ENCODE measurements at regions not wholly inside any gene's neighbourhood (a gene's known extent, or its start where the extent isn't known, plus 50 kb on each side); places are given as distances from the start of the nearest gene placed in this dataset.

DNA sequence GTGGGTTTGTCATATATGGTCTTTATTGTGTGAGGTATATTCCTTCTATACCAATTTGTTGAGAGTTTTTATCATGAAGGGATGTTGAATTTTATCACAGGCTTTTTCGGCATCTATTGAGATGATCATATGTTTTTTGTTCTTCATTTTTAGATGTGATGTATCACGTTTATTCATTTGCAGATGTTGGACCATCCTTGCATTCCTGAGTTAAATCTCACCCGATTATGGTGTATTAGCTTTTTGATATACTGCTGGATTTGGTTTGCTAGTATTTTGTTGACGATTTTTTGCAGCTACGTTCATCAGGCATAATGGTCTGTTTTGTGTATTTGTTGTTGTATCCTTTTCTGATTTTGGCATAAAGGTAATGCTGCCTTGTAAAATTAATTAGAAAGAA, 311.0 kb downstream of the PTEN start:
- Histone ChIP-seq H3K4me3 (IDR thresholded peaks at IDR 0.05; ENCODE audit: insufficient read depth, low read depth, low read length) (no peak overlapping the region), H3K27ac (no peak overlapping the region)

DNA sequence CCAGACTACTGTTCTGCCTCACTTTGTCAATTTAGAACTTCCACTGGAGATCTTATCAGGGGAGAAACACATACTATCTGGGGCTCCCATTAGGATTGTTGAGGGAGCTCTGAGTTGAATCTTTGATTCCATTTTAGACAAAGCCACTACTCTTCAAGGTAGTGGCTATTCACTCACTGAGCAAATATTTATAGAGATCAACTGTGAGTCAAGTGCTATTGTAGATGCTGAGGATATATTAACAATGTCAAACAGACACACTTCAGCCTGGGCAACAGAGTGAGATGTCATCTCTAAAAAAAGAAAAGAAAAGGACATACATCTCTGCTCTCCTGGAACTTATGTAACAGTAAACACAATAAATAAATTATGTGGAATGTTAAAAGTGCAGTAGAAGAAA, 315.3 kb downstream of the PTEN start:
- Histone ChIP-seq H3K27me3 (ENCODE audit: insufficient read depth, low read depth) (no peaks in the 10 kb centered on the region), H3K4me2 (no peak overlapping the region), H3K27ac (no peak overlapping the region), H4K20me1 (ENCODE audit: insufficient read depth) (no peaks in the 10 kb centered on the region), H3K79me2 (ENCODE audit: insufficient read depth, low read depth) (no peaks in the 10 kb centered on the region), H3K4me1 (ENCODE audit: low read depth, poor library complexity, severe bottlenecking) (no peaks in the 10 kb centered on the region), H3K4me3 (IDR thresholded peaks at IDR 0.05; ENCODE audit: insufficient read depth, low read depth, low read length) (no peak overlapping the region), H2AFZ (ENCODE audit: low read depth) (no peak overlapping the region), H3K9ac (no peak overlapping the region), H3K36me3 (ENCODE audit: insufficient read depth) (no peaks in the 10 kb centered on the region)
- TF ChIP-seq, protein P1, sequence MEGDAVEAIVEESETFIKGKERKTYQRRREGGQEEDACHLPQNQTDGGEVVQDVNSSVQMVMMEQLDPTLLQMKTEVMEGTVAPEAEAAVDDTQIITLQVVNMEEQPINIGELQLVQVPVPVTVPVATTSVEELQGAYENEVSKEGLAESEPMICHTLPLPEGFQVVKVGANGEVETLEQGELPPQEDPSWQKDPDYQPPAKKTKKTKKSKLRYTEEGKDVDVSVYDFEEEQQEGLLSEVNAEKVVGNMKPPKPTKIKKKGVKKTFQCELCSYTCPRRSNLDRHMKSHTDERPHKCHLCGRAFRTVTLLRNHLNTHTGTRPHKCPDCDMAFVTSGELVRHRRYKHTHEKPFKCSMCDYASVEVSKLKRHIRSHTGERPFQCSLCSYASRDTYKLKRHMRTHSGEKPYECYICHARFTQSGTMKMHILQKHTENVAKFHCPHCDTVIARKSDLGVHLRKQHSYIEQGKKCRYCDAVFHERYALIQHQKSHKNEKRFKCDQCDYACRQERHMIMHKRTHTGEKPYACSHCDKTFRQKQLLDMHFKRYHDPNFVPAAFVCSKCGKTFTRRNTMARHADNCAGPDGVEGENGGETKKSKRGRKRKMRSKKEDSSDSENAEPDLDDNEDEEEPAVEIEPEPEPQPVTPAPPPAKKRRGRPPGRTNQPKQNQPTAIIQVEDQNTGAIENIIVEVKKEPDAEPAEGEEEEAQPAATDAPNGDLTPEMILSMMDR (conservative IDR thresholded peaks at IDR 0.05; ENCODE audit: low read depth, low read length), result no peak

More for the DNA sequence above, 311.0 kb downstream of the PTEN start:
- Histone ChIP-seq H3K4me2 (no peak overlapping the region), H3K9ac (no peak overlapping the region), H3K27me3 (ENCODE audit: insufficient read depth, low read depth) (no peaks in the 10 kb centered on the region), H3K36me3 (ENCODE audit: insufficient read depth) (no peaks in the 10 kb centered on the region), H3K4me1 (ENCODE audit: low read depth, poor library complexity, severe bottlenecking) (peaks cover 5% of the 10 kb centered on the region), H4K20me1 (ENCODE audit: insufficient read depth) (no peaks in the 10 kb centered on the region), H3K79me2 (ENCODE audit: insufficient read depth, low read depth) (no peaks in the 10 kb centered on the region), H2AFZ (ENCODE audit: low read depth) (no peak overlapping the region)
- TF ChIP-seq, protein P1 (conservative IDR thresholded peaks at IDR 0.05; ENCODE audit: low read depth, low read length), result no peak

DNA sequence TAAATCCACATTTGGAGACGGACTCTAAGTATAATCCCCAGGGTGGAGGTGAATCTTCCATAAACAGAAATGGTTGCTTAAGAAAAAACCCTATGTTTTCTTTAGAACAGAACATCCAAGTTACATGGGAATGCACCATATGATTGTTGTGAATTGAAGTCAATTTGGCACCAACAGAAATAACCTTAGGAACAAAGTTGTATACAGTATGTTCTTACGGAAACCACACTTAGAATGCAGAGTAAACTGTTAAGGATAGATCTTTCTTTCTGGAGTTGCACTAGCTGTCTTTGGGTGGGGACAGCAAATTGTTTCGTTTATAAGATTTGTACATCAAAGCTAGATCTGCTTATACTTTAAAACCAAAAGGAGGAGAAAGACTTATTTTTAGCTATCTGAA, 316.4 kb downstream of the PTEN start:
- no peak overlapping the region for H3K9ac ChIP-seq
- H3K79me2 ChIP-seq (ENCODE audit: insufficient read depth, low read depth), result no peaks in the 10 kb centered on the region
- H3K4me3 ChIP-seq (IDR thresholded peaks at IDR 0.05; ENCODE audit: insufficient read depth, low read depth, low read length), result no peak overlapping the region
- no peaks in the 10 kb centered on the region for H3K4me1 ChIP-seq (ENCODE audit: low read depth, poor library complexity, severe bottlenecking)
- no peak overlapping the region for H2AFZ ChIP-seq (ENCODE audit: low read depth)
- H3K27me3 ChIP-seq (ENCODE audit: insufficient read depth, low read depth), result no peaks in the 10 kb centered on the region
- H4K20me1 ChIP-seq (ENCODE audit: insufficient read depth), result no peaks in the 10 kb centered on the region
- H3K36me3 ChIP-seq (ENCODE audit: insufficient read depth), result no peaks in the 10 kb centered on the region
- H3K27ac ChIP-seq, result no peak overlapping the region
- TF ChIP-seq, protein P1 (conservative IDR thresholded peaks at IDR 0.05; ENCODE audit: low read depth, low read length), result no peak
- H3K4me2 ChIP-seq, result no peak overlapping the region

DNA sequence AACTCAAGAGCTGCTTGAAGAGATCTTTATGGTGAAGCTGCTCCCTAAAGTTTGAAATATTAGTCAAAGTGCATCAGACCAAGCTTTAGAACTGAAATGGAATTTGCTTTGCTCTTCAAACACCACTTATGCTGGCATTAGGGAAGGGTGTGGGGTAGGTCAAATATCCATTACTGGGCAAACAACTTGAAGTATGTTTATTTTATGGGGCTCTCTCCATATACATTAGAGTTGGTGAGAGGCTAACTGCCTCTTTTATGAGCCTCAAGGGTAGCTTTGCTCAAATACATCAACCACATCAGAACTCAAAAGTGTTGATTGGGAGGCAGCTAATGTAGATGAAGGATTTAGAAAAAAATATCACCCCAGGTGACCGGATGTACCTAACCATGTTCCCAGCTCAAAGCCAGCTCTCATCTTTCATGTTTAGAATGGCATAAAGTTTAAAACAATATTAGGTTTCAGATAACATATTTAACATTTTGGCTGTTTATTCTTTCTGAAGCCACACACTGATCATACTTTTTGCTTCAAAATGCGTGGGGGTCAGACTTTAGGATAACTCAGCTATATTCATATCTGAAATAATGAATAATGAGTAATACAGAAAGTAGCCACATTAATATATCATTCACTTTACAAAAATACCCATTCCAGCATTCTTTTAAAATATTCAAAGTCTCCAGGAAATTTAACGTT, 318.6 kb downstream of the PTEN start:
- Histone ChIP-seq H3K36me3 (ENCODE audit: insufficient read depth) (no peaks in the 10 kb centered on the region), H3K4me1 (ENCODE audit: low read depth, poor library complexity, severe bottlenecking) (no peaks in the 10 kb centered on the region), H4K20me1 (ENCODE audit: insufficient read depth) (no peaks in the 10 kb centered on the region), H3K4me2 (no peak overlapping the region), H3K27me3 (ENCODE audit: insufficient read depth, low read depth) (no peaks in the 10 kb centered on the region), H3K4me3 (IDR thresholded peaks at IDR 0.05; ENCODE audit: insufficient read depth, low read depth, low read length) (no peak overlapping the region), H2AFZ (ENCODE audit: low read depth) (no peak overlapping the region), H3K27ac (no peak overlapping the region), H3K9ac (no peak overlapping the region), H3K79me2 (ENCODE audit: insufficient read depth, low read depth) (no peaks in the 10 kb centered on the region)
- TF ChIP-seq, protein P1 (conservative IDR thresholded peaks at IDR 0.05; ENCODE audit: low read depth, low read length), result no peak
